ENCODE measurements at regions not wholly inside any gene's neighbourhood (a gene's known extent, or its start where the extent isn't known, plus 50 kb on each side); places are given as distances from the start of the nearest gene placed in this dataset.
A peak's percentile ranks its signal among the peaks of the same experiment; 100 is the strongest.

GRCh38 chr11:27857014-27857413 lies 156.8 kb upstream of the BDNF start:
- no peak overlapping the region for H2AFZ ChIP-seq (ENCODE audit: low read length)
- no peak overlapping the region for H3K4me3 ChIP-seq (replicated peaks in 1 of 4; ENCODE audit: control extremely low read depth in 1 of 4, insufficient read depth in 1 of 4, low read depth in 3 of 4, low read length in 4 of 4)
- H3K36me3 ChIP-seq (ENCODE audit: control insufficient read depth, insufficient read depth, low read length): no peaks in the 10 kb centered on the region
- no peak overlapping the region for H3K4me2 ChIP-seq (ENCODE audit: extremely low read depth, insufficient read depth, low read length)
- no peak for DNase-seq (ENCODE audit: low read depth in 2 of 2)
- TF ChIP-seq EZH2 (IDR thresholded peaks at IDR 0.05; ENCODE audit: low read length, missing control alignments): no peak
- no peak for TF ChIP-seq CTCF (conservative IDR thresholded peaks at IDR 0.05 in 1 of 2, IDR thresholded peaks at IDR 0.05 in 1 of 2; ENCODE audit: low read depth in 1 of 2, low read length in 2 of 2)
- no peaks in the 10 kb centered on the region for H4K20me1 ChIP-seq (ENCODE audit: control insufficient read depth, extremely low read depth, insufficient read depth, low read length)
- H3K4me1 ChIP-seq (ENCODE audit: control insufficient read depth, extremely low read depth, insufficient read depth, low read length): peaks cover 2% of the 10 kb centered on the region
- H3K9me3 ChIP-seq (ENCODE audit: control insufficient read depth, insufficient read depth, low read depth, low read length): no peaks in the 10 kb centered on the region
- no peak overlapping the region for H3K27ac ChIP-seq (ENCODE audit: insufficient read depth, low read length)
- no peak overlapping the region for H3K9ac ChIP-seq (ENCODE audit: insufficient read depth, low read length)
- H3K79me2 ChIP-seq (ENCODE audit: control insufficient read depth, insufficient read depth, low read length): no peaks in the 10 kb centered on the region
- no peaks in the 10 kb centered on the region for H3K27me3 ChIP-seq (ENCODE audit: control insufficient read depth, insufficient read depth, low read length)

DNA sequence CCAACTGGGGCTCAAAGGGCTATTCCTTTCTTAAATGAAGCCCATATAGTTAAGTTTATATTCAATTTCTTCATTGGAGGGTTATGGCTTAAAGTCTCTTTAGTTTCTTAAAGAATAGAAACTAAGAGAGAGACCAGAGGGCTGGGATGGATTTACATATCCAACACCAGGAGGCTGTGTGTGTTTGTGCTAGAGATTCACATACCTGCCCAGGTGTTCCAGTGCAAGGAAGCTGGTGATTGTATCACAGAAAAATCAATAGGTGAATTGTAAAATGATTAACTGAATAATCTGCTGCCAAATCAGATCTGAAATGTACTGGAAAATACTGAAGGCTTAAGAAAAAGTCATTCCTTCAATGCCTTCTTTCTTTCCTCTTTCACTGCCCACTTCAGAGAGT lies 148.2 kb upstream of the BDNF start:
- TF ChIP-seq CTCF (conservative IDR thresholded peaks at IDR 0.05 in 1 of 2, IDR thresholded peaks at IDR 0.05 in 1 of 2; ENCODE audit: low read depth in 1 of 2, low read length in 2 of 2) (no peak), EZH2 (IDR thresholded peaks at IDR 0.05; ENCODE audit: low read length, missing control alignments) (no peak)
- Histone ChIP-seq H3K9ac (ENCODE audit: insufficient read depth, low read length) (no peak overlapping the region), H4K20me1 (ENCODE audit: control insufficient read depth, extremely low read depth, insufficient read depth, low read length) (no peaks in the 10 kb centered on the region), H3K36me3 (ENCODE audit: control insufficient read depth, insufficient read depth, low read length) (no peaks in the 10 kb centered on the region), H3K79me2 (ENCODE audit: control insufficient read depth, insufficient read depth, low read length) (no peaks in the 10 kb centered on the region), H2AFZ (ENCODE audit: low read length) (no peak overlapping the region), H3K9me3 (ENCODE audit: control insufficient read depth, insufficient read depth, low read depth, low read length) (no peaks in the 10 kb centered on the region), H3K27me3 (ENCODE audit: control insufficient read depth, insufficient read depth, low read length) (peaks cover 2% of the 10 kb centered on the region), H3K4me3 (replicated peaks in 1 of 4; ENCODE audit: control extremely low read depth in 1 of 4, insufficient read depth in 1 of 4, low read depth in 3 of 4, low read length in 4 of 4) (no peak overlapping the region), H3K27ac (ENCODE audit: insufficient read depth, low read length) (no peak overlapping the region), H3K4me2 (ENCODE audit: extremely low read depth, insufficient read depth, low read length) (no peak overlapping the region), H3K4me1 (ENCODE audit: control insufficient read depth, extremely low read depth, insufficient read depth, low read length) (no peaks in the 10 kb centered on the region)
- DNase-seq (ENCODE audit: low read depth in 2 of 2): no peak

DNA sequence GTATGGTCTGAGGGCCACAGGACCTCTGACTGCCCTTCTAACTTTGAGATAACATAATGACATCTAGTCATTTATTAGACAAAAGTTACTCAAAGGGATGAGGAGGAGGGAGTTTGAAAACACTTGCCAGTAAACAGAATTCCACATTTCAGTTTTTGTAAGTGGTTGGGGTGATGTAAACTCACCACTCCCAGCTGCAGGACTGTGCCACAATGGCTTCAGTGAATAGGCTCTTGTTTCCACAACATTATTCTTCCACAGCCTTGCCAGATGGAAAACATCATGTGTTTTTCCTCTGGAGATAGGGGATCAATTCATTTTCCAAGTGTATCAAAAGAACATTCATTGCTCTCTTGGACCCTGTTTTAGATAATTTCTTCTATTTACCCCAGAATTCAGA lies 147.2 kb upstream of the BDNF start:
- Histone ChIP-seq H3K36me3 (ENCODE audit: control insufficient read depth, insufficient read depth, low read length) (no peaks in the 10 kb centered on the region), H3K27ac (ENCODE audit: insufficient read depth, low read length) (no peak overlapping the region), H4K20me1 (ENCODE audit: control insufficient read depth, extremely low read depth, insufficient read depth, low read length) (no peaks in the 10 kb centered on the region), H3K9me3 (ENCODE audit: control insufficient read depth, insufficient read depth, low read depth, low read length) (no peaks in the 10 kb centered on the region), H3K4me3 (replicated peaks in 1 of 4; ENCODE audit: control extremely low read depth in 1 of 4, insufficient read depth in 1 of 4, low read depth in 3 of 4, low read length in 4 of 4) (no peak overlapping the region), H3K9ac (ENCODE audit: insufficient read depth, low read length) (no peak overlapping the region), H3K27me3 (ENCODE audit: control insufficient read depth, insufficient read depth, low read length) (peaks cover 2% of the 10 kb centered on the region), H3K4me2 (ENCODE audit: extremely low read depth, insufficient read depth, low read length) (no peak overlapping the region), H2AFZ (ENCODE audit: low read length) (no peak overlapping the region), H3K4me1 (ENCODE audit: control insufficient read depth, extremely low read depth, insufficient read depth, low read length) (no peaks in the 10 kb centered on the region), H3K79me2 (ENCODE audit: control insufficient read depth, insufficient read depth, low read length) (no peaks in the 10 kb centered on the region)
- TF ChIP-seq CTCF (conservative IDR thresholded peaks at IDR 0.05 in 1 of 2, IDR thresholded peaks at IDR 0.05 in 1 of 2; ENCODE audit: low read depth in 1 of 2, low read length in 2 of 2) (no peak), EZH2 (IDR thresholded peaks at IDR 0.05; ENCODE audit: low read length, missing control alignments) (no peak)
- peak in 1 of 2 donors; percentile 21 for DNase-seq (ENCODE audit: low read depth in 2 of 2)

Data from fibroblast of lung (primary cell).